Breast epithelium (tissue), 3 donors: ENCODE measurements at regions not wholly inside any gene's neighbourhood (a gene's known extent, or its start where the extent isn't known, plus 50 kb on each side); places are given as distances from the start of the nearest gene placed in this dataset.

Source experiments
- POLR2A ChIP-seq: fragments of 450-650 bp; IDR thresholded peaks from one replicate; pipeline ENCODE4 v1.6.1; 2016; ENCODE audit warnings: antibody characterized with exemption, mild to moderate bottlenecking, moderate library complexity
- POLR2AphosphoS5 ChIP-seq, 3 donors: sonication (generic); formaldehyde crosslinking; IDR thresholded peaks; one replicate each; pipeline ENCODE4 v1.6.1; 2017; ENCODE audit warnings: antibody characterized with exemption in 3 of 3
- TF ChIP-seq, protein P1 (sequence below), 3 donors: fragments of 450-650 bp; IDR thresholded peaks; one replicate each; pipeline ENCODE4 v1.5.1; 2016 to 2017; ENCODE audit warnings: antibody characterized with exemption in 3 of 3, mild to moderate bottlenecking in 3 of 3, moderate library complexity in 3 of 3

DNA sequence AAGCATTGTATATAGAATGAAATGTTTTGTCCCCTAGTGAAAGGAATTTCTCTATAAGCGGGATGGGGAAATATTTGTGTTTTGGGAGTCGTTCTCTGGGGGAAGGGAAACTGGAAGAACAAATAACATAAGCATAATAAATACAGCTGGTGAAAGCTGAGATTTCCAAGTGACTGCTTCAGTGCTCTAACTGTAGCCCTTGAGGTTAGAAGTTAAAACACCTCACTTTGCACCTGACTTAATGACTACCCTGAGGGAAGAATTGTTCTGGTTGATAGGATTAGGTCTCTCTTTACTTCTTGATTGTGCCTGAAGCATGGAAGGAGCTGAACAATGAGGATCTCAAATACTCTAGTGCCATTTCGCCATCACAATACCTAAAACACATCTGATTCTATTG, 307.4 kb downstream of the MAN2A1 start:
- TF ChIP-seq, protein P1, sequence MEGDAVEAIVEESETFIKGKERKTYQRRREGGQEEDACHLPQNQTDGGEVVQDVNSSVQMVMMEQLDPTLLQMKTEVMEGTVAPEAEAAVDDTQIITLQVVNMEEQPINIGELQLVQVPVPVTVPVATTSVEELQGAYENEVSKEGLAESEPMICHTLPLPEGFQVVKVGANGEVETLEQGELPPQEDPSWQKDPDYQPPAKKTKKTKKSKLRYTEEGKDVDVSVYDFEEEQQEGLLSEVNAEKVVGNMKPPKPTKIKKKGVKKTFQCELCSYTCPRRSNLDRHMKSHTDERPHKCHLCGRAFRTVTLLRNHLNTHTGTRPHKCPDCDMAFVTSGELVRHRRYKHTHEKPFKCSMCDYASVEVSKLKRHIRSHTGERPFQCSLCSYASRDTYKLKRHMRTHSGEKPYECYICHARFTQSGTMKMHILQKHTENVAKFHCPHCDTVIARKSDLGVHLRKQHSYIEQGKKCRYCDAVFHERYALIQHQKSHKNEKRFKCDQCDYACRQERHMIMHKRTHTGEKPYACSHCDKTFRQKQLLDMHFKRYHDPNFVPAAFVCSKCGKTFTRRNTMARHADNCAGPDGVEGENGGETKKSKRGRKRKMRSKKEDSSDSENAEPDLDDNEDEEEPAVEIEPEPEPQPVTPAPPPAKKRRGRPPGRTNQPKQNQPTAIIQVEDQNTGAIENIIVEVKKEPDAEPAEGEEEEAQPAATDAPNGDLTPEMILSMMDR (IDR thresholded peaks at IDR 0.05): no peak
- TF ChIP-seq POLR2A (no peak), POLR2AphosphoS5 (IDR thresholded peaks at IDR 0.05) (no peak)
